ENCODE measurements at regions not wholly inside any gene's neighbourhood (a gene's known extent, or its start where the extent isn't known, plus 50 kb on each side); places are given as distances from the start of the nearest gene placed in this dataset.

GRCh38 chr11:76604626-76605241 lies 65.8 kb downstream of the LRRC32 start:
- no peaks in the 10 kb centered on the region for H3K9me3 ChIP-seq
- 52% methylated on average over 8 of the region's 8 CpGs for WGBS (ENCODE audit: missing lambda C conversion rate)
- no peak overlapping the region for H3K4me3 ChIP-seq
- H3K4me1 ChIP-seq, result no peaks in the 10 kb centered on the region
- DNase-seq (ENCODE audit: low read depth in 1 of 2, low spot score in 1 of 2), result no peak
- FAIRE-seq, result no peak
- no peak overlapping the region for H3K4me2 ChIP-seq
- H3K27ac ChIP-seq, result no peak overlapping the region
- no peak for ATAC-seq
- ChIA-PET POLR2A (no interaction called here), CTCF (interaction anchor here (1.3 kb wide), 1 partner anchor 65 kb away, joined by 3 read pairs; no protein-coding TSS in a partner anchor)
- TF ChIP-seq NPAS2 (CRISPR knock-in tag; IDR thresholded peaks at IDR 0.05; ENCODE audit: borderline replicate concordance), result no peak
- no peak for TF ChIP-seq CHD4 (IDR thresholded peaks at IDR 0.05; ENCODE audit: borderline replicate concordance)
- no peak for TF ChIP-seq ELK1 (IDR thresholded peaks at IDR 0.05; ENCODE audit: low read depth, low read length)

- H3K4me1 ChIP-seq, result no peaks in the 10 kb centered on the region; the same call in 2 of the 3 replicates
- ChIA-PET POLR2A (no interaction called here), CTCF (no interaction called here)
- no peak overlapping the region for H3K27ac ChIP-seq
- WGBS (ENCODE audit: missing lambda C conversion rate), result 69% methylated on average over 12 of the region's 12 CpGs
- H3K4me3 ChIP-seq, result no peak overlapping the region
- TF ChIP-seq CEBPB (IDR thresholded peaks at IDR 0.05) (no peak), ZFP36 (IDR thresholded peaks at IDR 0.05; ENCODE audit: borderline replicate concordance, partially characterized antibody) (no peak), ZC3H11A (IDR thresholded peaks at IDR 0.05) (no peak), PHF8 (IDR thresholded peaks at IDR 0.05; ENCODE audit: borderline replicate concordance, low read depth) (no peak), NPAS2 (CRISPR knock-in tag; IDR thresholded peaks at IDR 0.05; ENCODE audit: borderline replicate concordance) (no peak), JUN (IDR thresholded peaks at IDR 0.05) (no peak), FOSL2 (IDR thresholded peaks at IDR 0.05) (no peak), FOSL2 (CRISPR knock-in tag; IDR thresholded peaks at IDR 0.05) (no peak), CTCF (IDR thresholded peaks at IDR 0.05) (no peak), POLR2A (IDR thresholded peaks at IDR 0.05; ENCODE audit: low read length) (no peak), TP53 (CRISPR knock-in tag; IDR thresholded peaks at IDR 0.05) (no peak), RCOR1 (IDR thresholded peaks at IDR 0.05; ENCODE audit: low read depth, low read length) (no peak), ZSCAN20 (CRISPR knock-in tag; IDR thresholded peaks at IDR 0.05) (no peak)
- no peak; a peak in 2 of 6 replicates for ATAC-seq
- DNase-seq (ENCODE audit: low read depth in 1 of 2, low spot score in 1 of 2), result no peak
- FAIRE-seq, result no peak
- no peak overlapping the region for H3K4me2 ChIP-seq
- H3K9me3 ChIP-seq, result no peaks in the 10 kb centered on the region
Measured at GRCh38 chr11:76604081-76604625, 66.4 kb downstream of the LRRC32 start.

GRCh38 chr11:76603202-76603601 lies 67.3 kb downstream of the LRRC32 start:
- H3K9me3 ChIP-seq, result no peaks in the 10 kb centered on the region
- TF ChIP-seq JUNB (IDR thresholded peaks at IDR 0.05) (no peak), HOXB5 (CRISPR knock-in tag; IDR thresholded peaks at IDR 0.05) (no peak), MAZ (IDR thresholded peaks at IDR 0.05; ENCODE audit: borderline replicate concordance, low read depth, low read length) (no peak), RFX5 (IDR thresholded peaks at IDR 0.05) (no peak), ZFP36 (IDR thresholded peaks at IDR 0.05; ENCODE audit: borderline replicate concordance, partially characterized antibody) (no peak), PBX3 (IDR thresholded peaks at IDR 0.05) (no peak), BCL3 (IDR thresholded peaks at IDR 0.05) (no peak), NR3C1 (IDR thresholded peaks at IDR 0.05) (no peak), HEYL (CRISPR knock-in tag; IDR thresholded peaks at IDR 0.05) (no peak), CHD2 (IDR thresholded peaks at IDR 0.05; ENCODE audit: low read length, partially characterized antibody) (no peak), USF2 (IDR thresholded peaks at IDR 0.05) (no peak), CBX8 (IDR thresholded peaks at IDR 0.05) (no peak), HOXB13 (CRISPR knock-in tag; IDR thresholded peaks at IDR 0.05; ENCODE audit: low read depth) (no peak), FOSB (CRISPR knock-in tag; IDR thresholded peaks at IDR 0.05) (no peak), PHF8 (IDR thresholded peaks at IDR 0.05; ENCODE audit: borderline replicate concordance, low read depth) (no peak), TFCP2L1 (CRISPR knock-in tag; IDR thresholded peaks at IDR 0.05) (no peak)
- 70% methylated on average over 4 of the region's 4 CpGs for WGBS (ENCODE audit: missing lambda C conversion rate)
- DNase-seq (ENCODE audit: low read depth in 1 of 2, low spot score in 1 of 2) (no peak), ATAC-seq (no peak), FAIRE-seq (no peak)
- H3K4me3 ChIP-seq, result no peak overlapping the region
- ChIA-PET CTCF (no interaction called here), POLR2A (no interaction called here)
- H3K4me1 ChIP-seq, result peaks cover 4% of the 10 kb centered on the region; the same call in 1 of the 3 replicates
- H3K27ac ChIP-seq, result no peak overlapping the region
- no peak overlapping the region for H3K4me2 ChIP-seq

Measured in A549 (cell line).